ENCODE measurements at regions not wholly inside any gene's neighbourhood (a gene's known extent, or its start where the extent isn't known, plus 50 kb on each side); places are given as distances from the start of the nearest gene placed in this dataset.

DNA sequence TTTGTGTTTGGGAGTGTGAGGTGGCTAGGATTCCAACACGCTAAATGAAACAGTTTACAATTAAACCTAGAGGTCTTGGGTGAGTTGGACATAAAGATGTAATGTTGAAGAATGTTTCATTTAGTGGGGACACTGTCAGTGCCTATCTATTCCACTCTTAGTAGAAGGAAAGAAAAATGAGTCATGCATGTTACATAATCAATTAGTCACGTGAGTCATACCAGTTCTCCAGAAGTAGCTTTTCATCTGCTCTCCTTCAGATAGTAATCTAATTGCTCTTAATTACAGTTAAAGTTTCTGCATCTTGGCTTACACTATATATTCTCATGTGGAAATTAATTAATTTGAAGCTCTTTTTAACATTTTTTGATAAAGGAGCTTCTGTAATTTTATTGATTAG lies 115.7 kb upstream of the P2RY1 start:
- Histone ChIP-seq H3K9me2 (replicated peaks; ENCODE audit: control insufficient read depth, low read length) (no peaks in the 10 kb centered on the region), H3K79me2 (ENCODE audit: control insufficient read depth, low read length) (no peaks in the 10 kb centered on the region), H4K20me1 (ENCODE audit: control insufficient read depth, insufficient read depth, low read depth, low read length) (no peaks in the 10 kb centered on the region; the same call in 1 of the 2 replicates), H3K4me2 (ENCODE audit: low read length) (no peak overlapping the region), H3K9me3 (ENCODE audit: control insufficient read depth, insufficient read depth, low read length) (no peaks in the 10 kb centered on the region), H3K27ac (ENCODE audit: low read depth, low read length) (no peak overlapping the region), H3K4me1 (ENCODE audit: control insufficient read depth, low read length) (no peaks in the 10 kb centered on the region), H3K4me3 (ENCODE audit: low read length) (no peak overlapping the region), H3F3A (ENCODE audit: control insufficient read depth, insufficient read depth) (no peaks in the 10 kb centered on the region), H3K27me3 (ENCODE audit: control insufficient read depth, low read length) (no peaks in the 10 kb centered on the region), H3K36me3 (ENCODE audit: control insufficient read depth, low read length) (no peaks in the 10 kb centered on the region)
- TF ChIP-seq CTCF (IDR thresholded peaks at IDR 0.05; ENCODE audit: low read depth, low read length, poor library complexity, severe bottlenecking) = no peak
- no peak for TF ChIP-seq EZH2phosphoT487 (IDR thresholded peaks at IDR 0.05; ENCODE audit: borderline replicate concordance, low read length)

GRCh38 chr3:152720951-152721718 lies 113.8 kb upstream of the P2RY1 start:
- no peak for TF ChIP-seq CTCF (IDR thresholded peaks at IDR 0.05; ENCODE audit: low read depth, low read length, poor library complexity, severe bottlenecking)
- TF ChIP-seq EZH2phosphoT487 (IDR thresholded peaks at IDR 0.05; ENCODE audit: borderline replicate concordance, low read length) = no peak
- Histone ChIP-seq H3K4me1 (ENCODE audit: control insufficient read depth, low read length) (no peaks in the 10 kb centered on the region), H3K36me3 (ENCODE audit: control insufficient read depth, low read length) (no peaks in the 10 kb centered on the region), H4K20me1 (ENCODE audit: control insufficient read depth, insufficient read depth, low read depth, low read length) (no peaks in the 10 kb centered on the region; the same call in 1 of the 2 replicates), H3K9me3 (ENCODE audit: control insufficient read depth, insufficient read depth, low read length) (no peaks in the 10 kb centered on the region), H3K4me2 (ENCODE audit: low read length) (no peak overlapping the region), H3K79me2 (ENCODE audit: control insufficient read depth, low read length) (no peaks in the 10 kb centered on the region), H3K27ac (ENCODE audit: low read depth, low read length) (no peak overlapping the region), H3K9me2 (replicated peaks; ENCODE audit: control insufficient read depth, low read length) (no peaks in the 10 kb centered on the region), H3K27me3 (ENCODE audit: control insufficient read depth, low read length) (no peaks in the 10 kb centered on the region), H3K4me3 (ENCODE audit: low read length) (no peak overlapping the region), H3F3A (ENCODE audit: control insufficient read depth, insufficient read depth) (no peaks in the 10 kb centered on the region)

DNA sequence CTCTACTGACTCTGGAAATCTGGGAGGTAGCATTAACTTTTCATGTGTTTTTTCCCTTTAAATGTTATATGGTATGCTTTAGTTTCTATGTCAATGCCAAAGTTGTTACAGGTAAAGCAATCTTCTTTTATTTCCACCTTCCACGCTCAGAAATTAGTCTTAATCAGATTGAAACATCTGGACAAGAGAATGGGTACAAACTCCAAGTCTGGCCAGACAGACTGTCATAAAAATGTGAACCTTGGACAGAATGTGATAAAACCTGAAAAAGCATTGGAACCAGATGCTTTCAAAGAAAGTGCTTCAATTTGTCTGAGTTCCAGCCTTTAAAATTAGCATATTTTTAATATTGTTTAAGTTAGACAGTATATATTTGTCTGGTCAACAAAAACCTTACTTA lies 110.7 kb upstream of the P2RY1 start:
- H3K4me1 ChIP-seq (ENCODE audit: control insufficient read depth, low read length) = no peaks in the 10 kb centered on the region
- no peak overlapping the region for H3K27ac ChIP-seq (ENCODE audit: low read depth, low read length)
- no peaks in the 10 kb centered on the region for H3K9me3 ChIP-seq (ENCODE audit: control insufficient read depth, insufficient read depth, low read length)
- no peaks in the 10 kb centered on the region for H3K9me2 ChIP-seq (replicated peaks; ENCODE audit: control insufficient read depth, low read length)
- TF ChIP-seq EZH2phosphoT487 (IDR thresholded peaks at IDR 0.05; ENCODE audit: borderline replicate concordance, low read length) (no peak), CTCF (IDR thresholded peaks at IDR 0.05; ENCODE audit: low read depth, low read length, poor library complexity, severe bottlenecking) (no peak)
- no peaks in the 10 kb centered on the region; the same call in 1 of the 2 replicates for H4K20me1 ChIP-seq (ENCODE audit: control insufficient read depth, insufficient read depth, low read depth, low read length)
- H3K27me3 ChIP-seq (ENCODE audit: control insufficient read depth, low read length) = no peaks in the 10 kb centered on the region
- no peaks in the 10 kb centered on the region for H3K79me2 ChIP-seq (ENCODE audit: control insufficient read depth, low read length)
- no peaks in the 10 kb centered on the region for H3F3A ChIP-seq (ENCODE audit: control insufficient read depth, insufficient read depth)
- H3K36me3 ChIP-seq (ENCODE audit: control insufficient read depth, low read length) = no peaks in the 10 kb centered on the region
- no peak overlapping the region for H3K4me2 ChIP-seq (ENCODE audit: low read length)
- no peak overlapping the region for H3K4me3 ChIP-seq (ENCODE audit: low read length)
